Prostate gland (tissue), 2 donors: ENCODE measurements at regions not wholly inside any gene's neighbourhood (a gene's known extent, or its start where the extent isn't known, plus 50 kb on each side); places are given as distances from the start of the nearest gene placed in this dataset.
"Not testable (repeated sequence)": the region's sequence is repeated elsewhere in the genome, so short reads cannot be mapped to it uniquely, and the experiment has no call there.

Source experiments
- DNase-seq: peaks from one replicate; pipeline ENCODE4 v3.0.0-alpha.2; 2019; ENCODE audit warnings: low spot score
- H3K27ac ChIP-seq, 2 donors: fragments of 200-600 bp; sonication (generic); 2 replicates each; pipeline ENCODE4 v1.5.1; 2017 to 2019
- H3K27me3 ChIP-seq: fragments of 200-600 bp; sonication (generic); replicated peaks from 2 replicates; pipeline ENCODE4 v1.5.1; 2019; ENCODE audit not compliant: insufficient read depth
- H3K36me3 ChIP-seq, 2 donors: fragments of 200-600 bp; sonication (generic); 1 replicate in 1 of 2; 2 replicates in 1 of 2; pipeline versions ENCODE4 v1.5.1 to v1.8.1; 2017 to 2019
- H3K4me1 ChIP-seq: fragments of 200-600 bp; sonication (generic); replicated peaks from 2 replicates; pipeline ENCODE4 v1.5.1; 2019
- H3K4me3 ChIP-seq, 2 donors: fragments of 200-600 bp; sonication (generic); 2 replicates each; pipeline ENCODE4 v1.5.1; 2017 to 2019
- H3K9me3 ChIP-seq: fragments of 200-600 bp; sonication (generic); 2 replicates; pipeline ENCODE4 v1.5.1; 2017
- POLR2A ChIP-seq: fragments of 450-650 bp; IDR thresholded peaks from one replicate; pipeline ENCODE4 v1.6.1; 2016; ENCODE audit warnings: antibody characterized with exemption, mild to moderate bottlenecking
- POLR2AphosphoS5 ChIP-seq: sonication (generic); formaldehyde crosslinking; IDR thresholded peaks from one replicate; pipeline ENCODE4 v1.6.1; 2017; ENCODE audit warnings: antibody characterized with exemption
- WGBS: methylation state at CpG from one replicate; pipeline ENCODE4 v1.1.5; 2018; 5-methylcytosine and 5-hydroxymethylcytosine counted together
- intact Hi-C: fragments of 100-400 bp; cut with DNase I; formaldehyde crosslinking; loops from one replicate; pipeline ENCODE4 v1.14.2; 2022
- TF ChIP-seq, protein P1 (sequence below), 4 experiments: fragments of 200-600 bp in 2 of 4; fragments of 450-650 bp in 2 of 4; sonication (generic) in 2 of 4; IDR thresholded peaks; 1 replicate in 3 of 4; 2 replicates in 1 of 4; pipeline ENCODE4 v1.5.1; 2016 to 2019; ENCODE audit warnings: antibody characterized with exemption in 4 of 4, mild to moderate bottlenecking in 2 of 4, moderate library complexity in 2 of 4

- DNase-seq, result no peak
- Histone ChIP-seq H3K9me3 (no peaks in the 10 kb centered on the region), H3K4me3 (no peak overlapping the region), H3K27ac (no peak overlapping the region), H3K4me1 (no peaks in the 10 kb centered on the region), H3K27me3 (no peaks in the 10 kb centered on the region), H3K36me3 (no peaks in the 10 kb centered on the region)
- intact Hi-C loops, result no loop called here
- TF ChIP-seq, protein P1, sequence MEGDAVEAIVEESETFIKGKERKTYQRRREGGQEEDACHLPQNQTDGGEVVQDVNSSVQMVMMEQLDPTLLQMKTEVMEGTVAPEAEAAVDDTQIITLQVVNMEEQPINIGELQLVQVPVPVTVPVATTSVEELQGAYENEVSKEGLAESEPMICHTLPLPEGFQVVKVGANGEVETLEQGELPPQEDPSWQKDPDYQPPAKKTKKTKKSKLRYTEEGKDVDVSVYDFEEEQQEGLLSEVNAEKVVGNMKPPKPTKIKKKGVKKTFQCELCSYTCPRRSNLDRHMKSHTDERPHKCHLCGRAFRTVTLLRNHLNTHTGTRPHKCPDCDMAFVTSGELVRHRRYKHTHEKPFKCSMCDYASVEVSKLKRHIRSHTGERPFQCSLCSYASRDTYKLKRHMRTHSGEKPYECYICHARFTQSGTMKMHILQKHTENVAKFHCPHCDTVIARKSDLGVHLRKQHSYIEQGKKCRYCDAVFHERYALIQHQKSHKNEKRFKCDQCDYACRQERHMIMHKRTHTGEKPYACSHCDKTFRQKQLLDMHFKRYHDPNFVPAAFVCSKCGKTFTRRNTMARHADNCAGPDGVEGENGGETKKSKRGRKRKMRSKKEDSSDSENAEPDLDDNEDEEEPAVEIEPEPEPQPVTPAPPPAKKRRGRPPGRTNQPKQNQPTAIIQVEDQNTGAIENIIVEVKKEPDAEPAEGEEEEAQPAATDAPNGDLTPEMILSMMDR (IDR thresholded peaks at IDR 0.05), result no peak
- TF ChIP-seq POLR2AphosphoS5 (no peak), POLR2A (no peak)
- 96% methylated on average over 6 of the region's 6 CpGs for WGBS
Observed at GRCh38 chr15:39517122-39517855, 63.6 kb upstream of the THBS1 start.

- H3K4me3 ChIP-seq, H3K36me3 ChIP-seq, H3K27ac ChIP-seq, intact Hi-C loops, H3K4me1 ChIP-seq, H3K9me3 ChIP-seq, DNase-seq, H3K27me3 ChIP-seq: not testable (repeated sequence)
- 98% methylated on average over 5 of the region's 5 CpGs for WGBS
Observed at GRCh38 chr15:39523968-39524367, 56.9 kb upstream of the THBS1 start.

- H3K4me1 ChIP-seq, result peaks cover 7% of the 10 kb centered on the region
- no peak for DNase-seq
- intact Hi-C loops, result no loop called here
- H3K4me3 ChIP-seq, result no peak overlapping the region
- no peaks in the 10 kb centered on the region for H3K27me3 ChIP-seq
- TF ChIP-seq POLR2AphosphoS5 (no peak), POLR2A (no peak)
- TF ChIP-seq, protein P1 (IDR thresholded peaks at IDR 0.05), result no peak
- H3K36me3 ChIP-seq, result no peaks in the 10 kb centered on the region
- WGBS, result 95% methylated on average over 4 of the region's 4 CpGs
- H3K9me3 ChIP-seq, result no peaks in the 10 kb centered on the region
- no peak overlapping the region for H3K27ac ChIP-seq
Observed at GRCh38 chr15:39529457-39529856, 51.4 kb upstream of the THBS1 start.

- TF ChIP-seq POLR2AphosphoS5, result peak; percentile 86
- TF ChIP-seq, protein P1 (IDR thresholded peaks at IDR 0.05), result no peak
- Histone ChIP-seq H3K27ac (peak overlapping the region; percentile 27 to 45), H3K4me1 (peaks cover 11% of the 10 kb centered on the region), H3K4me3 (no peak overlapping the region), H3K36me3 (no peaks in the 10 kb centered on the region), H3K9me3 (no peaks in the 10 kb centered on the region), H3K27me3 (no peaks in the 10 kb centered on the region)
- intact Hi-C loops, result no loop called here
- 44% methylated on average over 7 of the region's 7 CpGs for WGBS
- peak; percentile 87 for DNase-seq
Observed at GRCh38 chr15:39530480-39531342, 50.2 kb upstream of the THBS1 start.
